K562 (cell line): ENCODE measurements at regions not wholly inside any gene's neighbourhood (a gene's known extent, or its start where the extent isn't known, plus 50 kb on each side); places are given as distances from the start of the nearest gene placed in this dataset.

Source experiments
- ATAC-seq: fragments of 200-7000 bp; cut with Tn5 transposase; 3 replicates; pipeline ENCODE4 v1.9.1; 2020; ENCODE audit warnings: moderate library complexity
- BruUV-seq: library from RNA; stranded (reverse); fragments of 400-500 nt; replicated peaks from 2 replicates; lab custom pipeline; 2021; lab: Mats Ljungman, UMichigan
- CTCF ChIA-PET: fragments of 300-600 bp; formaldehyde crosslinking; extraction: SDS; loops from one replicate; lab custom pipeline; 2021; ENCODE audit warnings: low intra/inter-chr PET ratio; lab: Yijun Ruan, JAX
- POLR2A ChIA-PET: fragments of 300-600, 350-650 bp; sonication (Branson Sonifier 250); formaldehyde crosslinking; extraction: SDS; loops from one replicate; lab custom pipeline; 2021; ENCODE audit warnings: antibody characterized with exemption, inconsistent platforms; lab: Yijun Ruan, JAX
- DNase-seq, 4 experiments: peaks; one replicate each; pipeline versions ENCODE4 v3.0.0 to v3.0.0-alpha.2; 2011 to 2018; ENCODE audit warnings: low spot score in 3 of 4, mixed read lengths in 3 of 4; ENCODE audit errors: extremely low read depth in 1 of 4
- FAIRE-seq: peaks from 2 replicates; lab custom pipeline; 2011; peaks lifted over from hg19 to GRCh38; lab: Jason Lieb, UNC
- H2AFZ ChIP-seq: 2 replicates; pipeline ENCODE4 v1.6.0; 2011; ENCODE audit warnings: low read depth, low read length, control low read depth, inconsistent platforms
- H3K27ac ChIP-seq: fragments of 200-600 bp; 3 replicates; pipeline ENCODE4 v1.8.0; 2011; ENCODE audit warnings: low read depth, mild to moderate bottlenecking, control low read depth, inconsistent platforms, low read length, moderate library complexity, mixed read lengths; ENCODE audit errors: extremely low read depth
- H3K27me3 ChIP-seq, 2 experiments: fragments of 300-600 bp in 1 of 2; 2 replicates in 1 of 2; 3 replicates in 1 of 2; pipeline versions ENCODE4 v1.6.0 to v1.8.0; 2011; ENCODE audit warnings: inconsistent platforms in 2 of 2, low read length in 2 of 2, mild to moderate bottlenecking in 1 of 2, mixed read lengths in 1 of 2, moderate library complexity in 1 of 2; ENCODE audit not compliant: control insufficient read depth in 2 of 2, insufficient read depth in 2 of 2
- H3K36me3 ChIP-seq: fragments of 300-600 bp; 3 replicates; pipeline ENCODE4 v1.8.0; 2011; ENCODE audit warnings: mild to moderate bottlenecking, low read length, inconsistent platforms; ENCODE audit not compliant: control insufficient read depth, insufficient read depth
- H3K4me1 ChIP-seq, 2 experiments: fragments of 200-600 bp in 1 of 2; replicated peaks in 1 of 2; 2 replicates in 1 of 2; 3 replicates in 1 of 2; pipeline versions ENCODE4 v1.5.1 to v1.8.0; 2011; ENCODE audit warnings: inconsistent platforms in 2 of 2, low read length in 2 of 2, mild to moderate bottlenecking in 1 of 2, mixed read lengths in 1 of 2, moderate library complexity in 1 of 2; ENCODE audit not compliant: control insufficient read depth in 2 of 2, insufficient read depth in 2 of 2
- H3K4me2 ChIP-seq: 2 replicates; pipeline ENCODE4 v1.6.1; 2011; ENCODE audit warnings: low read length, control low read depth, inconsistent platforms, mixed read lengths; ENCODE audit not compliant: insufficient read depth
- H3K4me3 ChIP-seq: fragments of 200-600 bp; sonication (generic), shearing (Covaris generic); 2 replicates; pipeline ENCODE4 v1.5.1; 2016; ENCODE audit warnings: control low read depth, inconsistent platforms
- H3K79me2 ChIP-seq: fragments of 200-600 bp; 3 replicates; pipeline ENCODE4 v1.8.0; 2011; ENCODE audit warnings: low read length, inconsistent platforms; ENCODE audit not compliant: control insufficient read depth, insufficient read depth
- H3K9ac ChIP-seq, 2 experiments: 2 replicates each; pipeline versions ENCODE4 v1.6.0 to v1.6.1; 2011; ENCODE audit warnings: low read depth in 2 of 2, low read length in 2 of 2, control low read depth in 1 of 2, inconsistent platforms in 1 of 2, mild to moderate bottlenecking in 1 of 2, mixed read lengths in 1 of 2; ENCODE audit not compliant: insufficient read depth in 1 of 2
- H3K9me1 ChIP-seq: one replicate; pipeline ENCODE4 v1.6.0; 2011; ENCODE audit warnings: inconsistent platforms, mild to moderate bottlenecking, low read length, moderate library complexity; ENCODE audit not compliant: control insufficient read depth, insufficient read depth
- H3K9me3 ChIP-seq: replicated peaks from 2 replicates; pipeline ENCODE4 v1.5.1; 2011; ENCODE audit warnings: low read depth, low read length, inconsistent platforms; ENCODE audit not compliant: control insufficient read depth, insufficient read depth
- H4K20me1 ChIP-seq: replicated peaks from 2 replicates; pipeline ENCODE4 v1.6.1; 2011; ENCODE audit warnings: low read length, inconsistent platforms, mixed read lengths; ENCODE audit not compliant: control insufficient read depth, insufficient read depth
- CBX2 ChIP-seq: fragments of 200-600 bp; sonication (generic); IDR thresholded peaks from one replicate; pipeline ENCODE4 v1.6.1; 2012; ENCODE audit warnings: mild to moderate bottlenecking, low read length, inconsistent platforms; ENCODE audit not compliant: insufficient read depth, poor library complexity, severe bottlenecking
- LARP7 ChIP-seq: fragments of 450-650 bp; IDR thresholded peaks from 2 replicates; pipeline ENCODE4 v1.6.1; 2016
- MAFG ChIP-seq: fragments of 450-650 bp; conservative IDR thresholded peaks from 2 replicates; pipeline ENCODE4 v1.6.1; 2016; ENCODE audit warnings: missing genetic modification characterization, missing compliant biosample characterization
- MTA3 ChIP-seq: fragments of 450-650 bp; formaldehyde crosslinking; IDR thresholded peaks from 2 replicates; pipeline ENCODE4 v1.6.1; 2017; ENCODE audit warnings: mild to moderate bottlenecking, borderline replicate concordance
- NFYB ChIP-seq: IDR thresholded peaks from 2 replicates; pipeline ENCODE4 v1.6.1; 2011; ENCODE audit warnings: mild to moderate bottlenecking, moderate library complexity; ENCODE audit not compliant: insufficient read length; ENCODE audit errors: extremely low read depth
- PPARD ChIP-seq: fragments of 250-450 bp; sonication (Bioruptor Pico); IDR thresholded peaks from 2 replicates; pipeline ENCODE4 v1.8.0; 2022; ENCODE audit warnings: inconsistent platforms, mild to moderate bottlenecking, moderate library complexity
- RUNX1 ChIP-seq: sonication (generic); IDR thresholded peaks from 2 replicates; pipeline ENCODE4 v1.6.1; 2016; ENCODE audit warnings: antibody characterized with exemption, low read depth
- SLC30A9 ChIP-seq: fragments of 250-450 bp; sonication (Bioruptor Pico); IDR thresholded peaks from 2 replicates; pipeline ENCODE4 v1.8.0; 2022; ENCODE audit warnings: mild to moderate bottlenecking, moderate library complexity
- SRSF7 ChIP-seq: fragments of 200-400 bp; formaldehyde crosslinking; optimal IDR thresholded peaks from 2 replicates; pipeline ENCODE3; 2017; ENCODE audit warnings: mild to moderate bottlenecking, low read depth, low read length
- TAF1 ChIP-seq: IDR thresholded peaks from 2 replicates; pipeline ENCODE4 v1.6.1; 2011; ENCODE audit warnings: mild to moderate bottlenecking, low read length, moderate library complexity; ENCODE audit not compliant: insufficient read depth, control insufficient read depth, severe bottlenecking; ENCODE audit errors: extremely low read depth
- TEAD2 ChIP-seq: fragments of 450-650 bp; IDR thresholded peaks from 2 replicates; pipeline ENCODE4 v1.6.1; 2016; ENCODE audit warnings: missing genetic modification characterization, control low read depth, missing compliant biosample characterization
- ZNF134 ChIP-seq: fragments of 250-450 bp; sonication (Bioruptor Pico); conservative IDR thresholded peaks from 2 replicates; pipeline ENCODE4 v1.4.0; 2020
- ZNF24 ChIP-seq: fragments of 450-650 bp; IDR thresholded peaks from 2 replicates; pipeline ENCODE4 v1.6.1; 2016
- ZNF449 ChIP-seq: fragments of 250-450 bp; sonication (Bioruptor Pico); IDR thresholded peaks from 2 replicates; pipeline ENCODE4 v1.8.0; 2022; ENCODE audit warnings: moderate library complexity, mild to moderate bottlenecking, inconsistent platforms
- ZNF512 ChIP-seq: IDR thresholded peaks from 2 replicates; pipeline ENCODE4 v1.6.1; 2016; ENCODE audit warnings: missing genetic modification characterization, missing compliant biosample characterization
- WGBS: fragments of 100-300 bp; shearing (Covaris generic); methylation state at CpG from one replicate; pipeline ENCODE4 v1.1.6; 2016; ENCODE audit warnings: low coverage, mixed read lengths; ENCODE audit not compliant: insufficient coverage; ENCODE audit errors: missing lambda C conversion rate; 5-methylcytosine and 5-hydroxymethylcytosine counted together
- in situ Hi-C: fragments of 300-500 bp; cut with MboI; formaldehyde crosslinking; loops from 4 replicates; pipeline ENCODE4 v1.15.0; 2018; ENCODE audit warnings: inconsistent platforms, mixed read lengths
- intact Hi-C: fragments of 100-400 bp; cut with micrococcal nuclease; formaldehyde crosslinking; loops from 2 replicates; pipeline ENCODE4 v1.14.2; 2022

DNA sequence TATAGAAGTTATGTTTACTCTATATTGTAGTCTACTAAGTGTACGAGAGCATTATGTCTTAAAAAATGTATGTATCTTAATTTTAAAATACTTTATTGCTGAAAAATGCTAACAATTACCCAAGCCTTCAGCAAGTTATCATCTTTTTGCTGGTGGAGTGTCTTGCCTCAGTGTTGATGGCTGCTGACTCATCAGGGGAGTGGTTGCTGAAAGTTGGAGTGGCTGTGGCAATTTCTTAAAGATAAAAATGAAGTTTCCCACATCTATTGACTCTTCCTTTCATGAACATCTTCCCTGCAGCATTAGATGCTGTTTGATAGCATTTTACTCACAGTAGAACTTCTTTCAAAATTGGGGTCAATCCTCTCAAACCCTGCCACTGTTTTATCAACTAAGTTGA lies 95.8 kb downstream of the CDC7 start (continued):
- TF ChIP-seq ZNF449 (no peak), LARP7 (no peak), ZNF134 (CRISPR knock-in tag) (no peak)

GRCh38 chr1:91597215-91597614 lies 96.6 kb downstream of the CDC7 start:
- H3K27ac ChIP-seq = no peak overlapping the region
- ATAC-seq (no peak), DNase-seq (no peak), FAIRE-seq (no peak)
- no peak overlapping the region for H2AFZ ChIP-seq
- no peaks in the 10 kb centered on the region for H3K9me3 ChIP-seq
- H3K27me3 ChIP-seq = no peaks in the 10 kb centered on the region
- TF ChIP-seq SRSF7 = no peak
- TF ChIP-seq TAF1 = no peak
- TF ChIP-seq RUNX1 = no peak
- no peak for TF ChIP-seq ZNF24
- no peak for TF ChIP-seq NFYB
- TF ChIP-seq TEAD2 (tag) = no peak
- no peak for TF ChIP-seq ZNF512
- TF ChIP-seq SLC30A9 (CRISPR knock-in tag) = no peak
- no peak for TF ChIP-seq CBX2
- TF ChIP-seq PPARD (CRISPR knock-in tag) = no peak
- TF ChIP-seq MAFG (tag) = no peak
- TF ChIP-seq MTA3 = no peak
- no TSS peak for BruUV-seq
- H3K4me1 ChIP-seq = peaks cover 25 to 45% of the 10 kb centered on the region in 2 experiments
- no peak overlapping the region for H3K4me2 ChIP-seq
- intact Hi-C loops (no loop called here), in situ Hi-C loops (no loop called here)
- H3K9me1 ChIP-seq = no peaks in the 10 kb centered on the region
- ChIA-PET POLR2A (interaction anchor here (1.0 to 1.2 kb wide), 2 partner anchors 14 to 35 kb away, joined by 3 to 5 read pairs; no protein-coding TSS in a partner anchor), CTCF (no interaction called here)
- H3K4me3 ChIP-seq = no peak overlapping the region
- 51% methylated on average over 2 of the region's 2 CpGs for WGBS
- H3K79me2 ChIP-seq = no peaks in the 10 kb centered on the region
- no peaks in the 10 kb centered on the region for H3K36me3 ChIP-seq
- H4K20me1 ChIP-seq = no peaks in the 10 kb centered on the region
- no peak overlapping the region for H3K9ac ChIP-seq
